Stimulated activated CD8-positive, alpha-beta memory T cell treated with anti-CD3 and anti-CD28 coated beads, Interleukin-4, amount 100 ng/mL, for 48 hours (primary cell): ENCODE measurements at regions not wholly inside any gene's neighbourhood (a gene's known extent, or its start where the extent isn't known, plus 50 kb on each side); places are given as distances from the start of the nearest gene placed in this dataset.
"Not testable (repeated sequence)": the region's sequence is repeated elsewhere in the genome, so short reads cannot be mapped to it uniquely, and the experiment has no call there.

ENCODE experiments used
- DNase-seq: peaks from one replicate; pipeline ENCODE4 v3.0.0-alpha.2; 2020

DNA sequence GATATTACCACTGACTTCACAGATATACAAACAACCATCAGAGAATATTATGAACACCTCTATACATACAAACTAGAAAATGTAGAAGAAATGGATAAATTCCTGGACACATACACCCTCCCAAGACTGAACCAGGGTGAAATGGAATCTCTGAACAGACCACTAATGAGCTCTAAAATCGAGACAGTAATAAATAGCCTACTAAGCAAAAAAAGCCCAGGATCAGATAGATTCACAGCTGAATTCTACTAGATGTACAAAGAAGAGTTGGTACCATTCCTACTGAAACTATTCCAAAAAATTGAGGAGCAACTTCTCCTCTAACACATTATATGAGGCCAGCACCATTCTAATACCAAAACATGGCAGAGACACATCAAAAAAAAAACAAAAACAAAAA is 837.7 kb downstream of the FSCB start:
- no peak for DNase-seq

DNA sequence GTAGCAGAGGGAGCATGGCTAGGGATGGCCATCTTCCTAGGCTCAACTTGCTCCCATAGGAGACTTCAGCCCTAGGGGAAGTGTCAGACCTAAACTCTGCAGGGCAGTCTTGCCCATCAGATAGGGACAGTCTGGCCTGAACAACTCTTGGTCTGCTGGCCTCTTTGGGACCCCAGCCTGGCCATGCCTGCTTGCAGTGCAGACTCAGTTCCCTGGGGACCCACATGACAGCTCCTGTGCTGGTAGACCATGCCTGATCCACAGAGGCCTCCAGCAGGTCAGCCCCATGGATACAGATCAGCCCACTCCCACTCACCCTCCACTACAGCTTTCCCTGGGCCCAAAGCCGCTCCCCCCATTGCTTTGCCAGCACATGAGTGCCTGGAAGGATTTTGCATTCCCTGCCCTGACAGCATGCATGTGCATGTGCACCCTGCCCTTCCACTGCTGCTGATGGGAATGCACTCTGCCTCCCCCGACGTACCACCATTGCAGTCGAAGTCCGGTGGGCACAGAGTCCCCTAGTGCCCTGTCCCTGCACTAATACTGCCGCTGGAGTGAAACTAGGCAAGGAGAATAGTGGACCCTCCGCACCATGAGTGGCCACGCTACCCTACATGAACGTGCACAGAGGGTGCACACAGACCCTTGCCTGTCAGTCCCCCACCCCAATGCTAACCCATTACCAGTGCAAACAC is 841.4 kb downstream of the FSCB start:
- no peak for DNase-seq

DNA sequence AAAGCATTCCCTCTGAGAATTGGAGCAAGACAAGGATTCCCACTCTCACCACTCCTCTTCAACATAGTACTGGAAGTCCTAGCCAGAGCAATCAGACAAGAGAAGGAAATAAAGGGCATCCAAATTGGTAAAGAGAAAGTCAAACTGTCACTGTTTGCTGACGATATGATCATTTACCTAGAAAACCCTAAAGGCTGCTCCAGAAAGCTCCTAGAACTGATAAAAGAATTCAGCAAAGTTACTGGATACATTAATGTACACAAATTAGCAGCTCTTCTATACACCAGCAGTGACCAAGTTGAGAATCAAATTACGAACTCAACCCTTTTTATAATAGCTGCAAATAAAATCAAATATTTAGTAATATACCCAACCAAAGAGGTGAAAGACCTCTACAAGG is 851.9 kb downstream of the FSCB start:
- not testable (repeated sequence) for DNase-seq

DNA sequence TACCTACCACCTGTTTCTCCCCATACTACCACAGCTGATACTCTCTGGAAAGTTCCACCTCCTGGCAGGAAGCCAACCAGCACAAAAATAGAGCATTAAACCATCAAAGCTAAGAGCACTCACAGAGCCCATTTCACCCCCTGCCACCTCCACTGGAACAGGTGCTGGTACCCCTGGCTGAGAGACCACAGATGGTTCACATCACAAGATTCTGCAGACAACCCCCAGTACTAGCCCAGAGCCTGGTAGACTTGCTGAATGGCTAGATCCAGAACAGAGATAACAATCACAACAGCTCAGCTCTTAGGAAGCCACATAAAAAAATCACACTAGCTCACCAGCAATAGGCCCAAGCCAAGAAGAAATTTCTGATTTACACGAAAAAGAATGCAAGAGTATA is 855.2 kb downstream of the FSCB start:
- no peak for DNase-seq

DNA sequence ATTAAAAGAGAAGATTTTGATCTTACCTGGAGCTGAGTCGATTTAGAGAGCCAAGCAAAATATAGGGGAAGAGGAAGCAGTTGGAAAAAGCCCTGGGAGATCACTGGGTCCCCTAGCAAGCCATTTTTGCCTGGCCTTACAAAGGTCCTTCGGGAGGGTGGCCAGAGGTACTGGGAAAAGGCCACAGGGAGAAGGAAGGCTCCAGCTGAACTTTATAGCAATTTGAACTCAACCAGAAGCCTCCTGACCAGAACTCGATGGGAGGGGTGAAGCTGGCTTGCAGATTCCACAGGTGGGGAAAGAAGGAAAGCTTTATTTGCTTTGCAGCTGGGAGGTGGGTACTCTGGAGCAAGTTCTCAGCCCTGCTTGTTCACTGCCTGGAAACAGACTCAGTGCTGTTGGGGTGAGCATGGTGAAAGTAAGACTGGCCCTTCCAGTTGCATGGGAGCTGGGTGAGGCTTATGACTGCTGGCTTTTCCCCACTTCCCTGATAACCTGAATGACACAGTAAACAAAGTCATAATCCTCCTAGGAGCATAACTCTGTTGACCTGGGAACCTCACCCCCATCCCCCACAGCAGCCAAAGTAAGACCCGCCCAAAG is 855.8 kb downstream of the FSCB start:
- DNase-seq, result no peak

DNA sequence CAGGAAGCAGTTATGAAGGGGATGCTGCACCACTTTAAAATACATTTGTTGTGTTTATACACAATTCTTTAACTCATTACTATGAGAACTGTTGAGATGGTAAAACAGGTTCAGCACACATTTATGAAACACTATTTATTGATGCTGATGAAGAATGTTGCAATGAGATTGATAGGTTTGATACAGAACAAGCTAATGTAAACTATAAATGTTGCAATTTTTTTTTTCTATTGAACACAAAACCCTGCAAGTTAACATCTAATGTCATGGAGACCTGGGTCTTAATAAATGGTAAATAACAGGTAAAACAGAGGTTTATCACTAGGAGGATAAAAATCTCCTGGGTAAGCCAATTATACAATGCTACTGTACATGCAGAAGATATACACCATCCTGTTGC is 857.6 kb downstream of the FSCB start:
- no peak for DNase-seq

DNA sequence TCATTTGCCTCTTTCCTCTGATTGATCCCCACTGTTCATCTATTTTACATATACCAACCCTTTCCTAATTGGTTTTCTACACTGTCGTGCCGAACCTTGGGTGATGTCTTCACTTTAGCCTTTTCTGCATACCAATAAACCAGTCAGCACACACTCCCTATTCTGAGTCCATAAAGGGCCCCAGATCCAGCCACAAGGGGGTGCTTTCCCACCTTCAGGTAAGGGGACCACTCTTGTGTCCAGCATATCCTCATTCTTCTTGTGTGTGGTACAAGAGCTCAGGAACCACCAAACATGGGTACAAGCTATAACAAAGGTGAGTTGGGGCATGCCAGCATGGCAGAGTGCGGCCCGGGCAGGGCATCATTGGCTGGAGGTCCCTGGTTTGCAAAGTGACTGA is 859.8 kb downstream of the FSCB start:
- no peak for DNase-seq

DNA sequence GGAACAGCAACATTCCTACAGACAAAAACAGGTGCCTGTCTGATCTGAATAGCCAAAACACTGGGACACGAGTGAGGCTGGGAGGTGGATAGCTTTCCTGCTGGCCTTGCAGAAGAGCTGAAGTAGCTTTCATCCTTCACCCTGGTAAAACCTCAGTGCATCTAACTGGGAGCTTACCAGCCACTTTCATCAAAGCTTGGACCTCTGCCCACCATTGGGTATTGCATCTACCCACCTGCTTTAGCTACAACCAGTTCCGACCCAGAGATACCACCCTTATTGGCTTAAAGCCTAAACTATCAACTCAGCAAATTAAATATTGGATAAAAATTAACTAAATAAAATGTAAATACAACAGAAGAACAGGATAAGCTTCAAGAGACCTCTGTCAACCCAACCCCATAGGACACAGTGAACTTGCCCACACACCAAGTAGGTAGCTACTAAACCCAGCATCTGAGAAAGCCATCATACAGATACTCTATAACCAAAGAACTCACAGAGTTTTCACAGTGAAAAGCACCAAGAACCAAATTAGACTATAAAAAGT is 866.3 kb downstream of the FSCB start:
- no peak for DNase-seq

DNA sequence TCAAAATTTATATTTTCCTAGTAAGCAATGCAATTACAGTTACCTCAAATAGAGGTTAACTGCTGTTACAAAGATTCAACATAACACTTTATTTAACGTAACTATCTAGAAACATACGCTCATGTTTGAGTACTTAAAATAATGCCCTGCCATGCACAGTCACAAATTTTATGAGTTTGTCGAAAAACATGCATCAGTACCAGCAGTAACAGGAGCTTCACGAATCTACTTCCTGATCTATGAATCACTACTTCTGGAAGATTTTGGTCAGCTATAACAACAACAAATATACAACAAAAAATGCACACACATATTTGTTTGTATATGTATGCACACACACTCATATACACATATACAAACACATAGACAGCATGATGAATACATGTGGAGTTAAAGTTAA is 881.8 kb downstream of the FSCB start:
- no peak for DNase-seq

DNA sequence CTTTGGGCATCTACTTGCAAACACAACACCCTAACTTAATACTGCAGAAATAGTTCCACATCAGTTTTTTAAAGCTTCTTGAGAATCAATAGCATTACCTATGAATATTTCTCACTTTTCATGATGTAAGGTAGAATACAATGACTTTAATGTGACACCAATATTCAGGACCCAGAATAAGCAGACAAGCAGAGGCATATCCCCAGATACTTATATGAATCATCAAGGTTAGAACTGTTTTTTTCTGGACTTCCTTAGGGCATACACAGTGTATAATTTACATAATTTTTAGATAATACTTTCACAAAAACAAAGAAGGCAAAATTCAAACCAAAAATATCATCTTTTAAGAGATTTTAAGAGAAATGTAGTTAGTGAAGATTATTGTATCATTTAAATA is 885.8 kb downstream of the FSCB start:
- no peak for DNase-seq

DNA sequence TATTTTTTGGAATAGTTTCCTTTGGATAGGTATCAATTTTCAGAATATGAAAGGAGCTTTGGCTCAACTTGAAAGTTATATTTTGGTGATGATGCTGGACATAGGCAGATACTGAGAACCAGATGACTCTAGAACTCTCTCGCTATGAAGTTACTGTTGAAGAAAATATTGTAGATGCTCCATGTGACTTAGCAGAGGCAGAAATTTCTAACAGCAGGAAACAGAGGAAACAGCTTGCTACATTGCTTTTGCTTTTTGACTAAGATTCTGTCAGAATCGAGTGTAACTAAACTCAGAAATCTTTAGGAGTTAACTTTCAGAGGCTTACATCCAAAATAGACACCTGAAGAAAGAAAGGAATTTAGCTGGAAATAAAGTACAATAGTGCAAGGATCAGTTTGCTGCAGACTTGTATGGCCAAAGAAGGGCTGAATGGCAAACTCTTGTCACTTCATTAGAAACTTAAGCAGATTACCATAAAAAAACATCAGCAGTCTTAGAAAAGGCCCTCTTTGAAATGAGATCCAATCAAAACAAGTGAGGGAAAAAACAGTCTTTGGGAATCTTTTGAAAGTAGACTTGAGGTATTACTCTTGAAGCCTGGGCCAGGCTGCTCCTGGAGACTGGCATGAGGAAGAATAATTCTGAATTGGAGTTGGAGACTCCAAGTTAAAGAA is 911.8 kb downstream of the FSCB start:
- DNase-seq, result no peak

DNA sequence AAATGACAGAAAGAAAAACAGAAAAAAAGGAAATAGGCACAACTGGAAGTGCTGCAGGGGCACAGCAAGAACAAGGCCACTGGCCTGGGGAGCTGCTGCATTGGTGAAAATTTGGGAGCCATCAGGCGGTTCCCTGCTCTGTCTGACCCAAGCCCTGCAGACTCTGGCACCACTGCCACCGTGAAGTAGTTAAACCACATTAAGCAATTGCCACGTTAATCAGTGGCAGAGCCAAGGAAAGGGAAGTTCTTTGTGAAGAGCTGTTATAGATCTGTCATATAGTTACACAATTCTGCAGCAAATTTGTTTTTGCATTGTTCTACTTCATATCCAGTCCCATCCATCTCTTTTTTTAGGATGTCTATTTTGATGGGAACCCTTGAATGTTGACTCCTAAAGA is 915.3 kb downstream of the FSCB start:
- DNase-seq, result no peak

DNA sequence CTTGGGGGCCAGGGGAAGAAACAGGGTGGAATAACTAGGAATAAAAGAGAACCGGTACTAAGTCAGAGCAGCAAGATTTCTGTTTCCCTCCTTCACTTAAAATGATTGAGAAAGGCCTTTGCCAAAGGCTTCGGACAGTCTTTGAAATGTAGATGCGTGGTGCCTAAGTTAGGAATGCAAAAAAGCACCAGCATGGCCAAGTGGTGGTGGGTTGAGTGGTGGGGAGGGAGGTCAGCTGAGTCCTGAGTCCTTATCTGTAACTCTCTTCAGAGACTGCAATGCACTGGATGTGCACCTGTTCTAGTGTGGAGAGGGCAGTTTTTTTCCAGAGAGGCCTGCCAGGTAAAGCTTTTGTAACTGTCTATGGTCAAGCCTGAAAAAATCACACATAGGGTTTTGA is 919.9 kb downstream of the FSCB start:
- DNase-seq, result no peak

DNA sequence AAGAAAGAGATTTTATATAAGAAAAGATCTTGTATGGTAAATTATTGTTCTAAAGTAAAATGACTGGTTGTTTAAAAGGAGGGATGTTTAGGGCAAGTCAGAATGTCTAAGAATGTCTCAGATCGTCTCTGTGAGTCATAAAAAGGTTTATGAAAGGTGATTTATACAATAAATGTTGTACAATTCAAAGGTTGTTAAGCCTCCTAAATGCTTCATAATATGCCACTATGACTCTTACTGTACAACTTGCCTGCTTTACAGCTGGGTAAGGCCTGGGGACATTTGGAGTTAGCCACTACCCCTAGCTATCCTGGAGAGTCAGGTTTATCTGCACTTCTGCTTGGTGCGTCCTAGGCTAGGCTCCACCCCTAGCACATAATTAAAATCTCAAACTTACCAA is 927.4 kb downstream of the FSCB start:
- no peak for DNase-seq

DNA sequence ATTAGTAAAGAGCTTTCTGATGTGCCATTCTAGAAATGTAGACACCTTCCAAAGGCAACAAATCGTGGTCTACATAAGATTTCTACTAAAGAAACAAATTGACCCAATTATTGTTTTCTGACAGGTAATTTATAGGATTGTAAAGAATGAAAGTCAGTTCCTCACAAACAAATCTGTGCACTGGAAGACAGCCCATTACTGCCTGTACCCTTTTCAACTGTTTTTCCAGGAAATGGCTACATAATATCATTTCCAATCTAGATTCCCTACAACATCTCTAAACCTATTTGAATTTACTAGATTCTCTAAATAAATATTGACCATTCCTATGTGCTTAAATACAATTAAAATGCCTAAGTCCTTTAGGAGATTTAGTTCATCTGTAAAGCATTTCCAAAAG is 939.1 kb downstream of the FSCB start:
- DNase-seq, result no peak

DNA sequence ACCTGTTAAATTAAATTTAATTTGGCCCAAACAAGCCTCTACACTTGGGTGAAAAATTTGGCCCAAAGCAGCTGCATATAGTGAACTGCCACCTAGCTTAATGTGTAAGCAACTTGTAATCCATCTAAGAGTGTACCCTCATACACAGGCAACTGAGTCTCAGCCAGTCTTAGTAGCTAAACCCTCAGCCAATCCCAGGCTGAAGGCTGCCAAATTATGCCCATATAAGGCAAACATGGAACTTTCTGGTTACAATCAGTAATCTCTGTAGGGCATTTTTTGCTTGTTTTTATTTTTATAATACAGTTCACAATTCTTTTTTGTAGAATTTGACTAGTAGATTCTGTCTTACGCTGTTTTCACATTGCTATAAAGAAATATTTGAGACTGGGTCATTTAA is 958.7 kb downstream of the FSCB start:
- DNase-seq, result no peak

DNA sequence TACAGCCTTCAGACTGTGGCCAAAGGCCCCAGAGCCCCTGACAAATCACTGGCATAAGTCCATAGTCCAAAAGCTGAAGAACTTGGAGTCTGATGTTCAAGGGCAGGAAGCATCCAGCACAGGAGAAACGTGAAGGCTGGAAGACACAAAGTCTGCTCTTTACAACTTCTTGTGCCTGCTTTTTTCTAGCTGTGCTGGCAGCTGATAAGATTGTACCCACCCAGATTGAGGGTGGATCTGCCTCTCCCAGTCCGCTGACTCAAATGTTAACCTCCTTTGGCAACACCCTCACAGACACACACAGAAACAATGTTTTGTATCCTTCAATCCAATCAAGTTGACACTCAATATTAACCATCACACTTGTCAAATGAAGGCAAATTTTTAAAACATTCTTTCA is 959.5 kb downstream of the FSCB start:
- not testable (repeated sequence) for DNase-seq

DNA sequence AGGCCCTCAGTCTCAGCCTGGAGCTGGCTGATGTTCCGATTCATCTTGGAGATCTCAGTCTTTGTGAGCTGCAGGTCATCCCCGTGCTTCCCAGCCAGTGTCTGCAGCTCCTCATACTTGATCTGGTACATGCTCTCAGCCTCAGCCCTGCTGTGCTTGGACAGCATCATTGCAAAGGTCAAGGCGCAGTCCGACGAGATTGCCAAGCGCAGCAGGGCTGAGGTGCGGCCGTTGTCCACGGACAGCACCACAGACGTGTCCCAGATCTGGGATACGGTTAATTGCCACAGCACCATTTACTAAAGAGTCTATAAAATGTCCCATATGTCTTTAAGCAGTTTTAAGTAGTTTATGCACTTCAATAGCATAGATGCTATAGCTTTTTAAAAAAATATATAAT is 965.7 kb downstream of the FSCB start:
- DNase-seq, result no peak

DNA sequence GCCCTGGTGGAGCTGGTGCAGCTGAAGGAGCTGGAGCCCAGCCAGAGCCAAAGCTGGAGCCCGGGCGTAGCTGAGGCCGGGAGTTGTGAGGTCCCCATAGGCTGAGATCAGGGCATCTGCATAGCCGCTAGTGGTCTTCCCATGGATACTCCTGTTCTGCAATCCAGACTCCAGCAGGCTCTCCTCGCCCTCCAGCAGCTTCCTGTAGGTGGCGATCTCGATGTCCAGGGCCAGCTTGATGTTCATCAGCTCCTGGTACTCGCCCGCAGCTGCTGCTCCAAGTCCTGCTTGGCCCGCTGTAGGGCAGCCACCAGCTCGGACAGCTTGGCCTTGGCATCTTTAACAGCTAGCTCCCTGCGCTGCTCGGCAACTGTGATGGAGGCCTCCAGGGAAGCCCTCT is 966.1 kb downstream of the FSCB start:
- DNase-seq, result no peak

DNA sequence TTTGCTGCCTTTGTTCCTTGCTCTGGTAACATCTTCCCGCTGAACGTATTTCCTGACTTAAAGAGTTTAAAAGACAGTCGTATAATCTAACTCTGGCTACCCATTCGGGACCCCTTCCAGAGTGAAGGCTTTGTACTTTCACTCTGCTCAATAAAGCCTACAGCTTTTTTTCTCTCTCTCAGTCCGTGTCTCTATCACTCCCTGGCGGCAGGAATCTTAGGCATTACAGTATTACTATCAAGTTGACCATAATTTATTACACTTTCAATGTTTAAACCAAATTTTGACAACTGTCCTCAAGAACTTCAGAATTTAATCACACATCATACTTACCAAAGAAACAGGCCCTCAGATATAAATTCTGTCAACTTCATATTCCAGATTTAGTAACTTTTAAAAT is 967.9 kb downstream of the FSCB start:
- DNase-seq, result no peak

DNA sequence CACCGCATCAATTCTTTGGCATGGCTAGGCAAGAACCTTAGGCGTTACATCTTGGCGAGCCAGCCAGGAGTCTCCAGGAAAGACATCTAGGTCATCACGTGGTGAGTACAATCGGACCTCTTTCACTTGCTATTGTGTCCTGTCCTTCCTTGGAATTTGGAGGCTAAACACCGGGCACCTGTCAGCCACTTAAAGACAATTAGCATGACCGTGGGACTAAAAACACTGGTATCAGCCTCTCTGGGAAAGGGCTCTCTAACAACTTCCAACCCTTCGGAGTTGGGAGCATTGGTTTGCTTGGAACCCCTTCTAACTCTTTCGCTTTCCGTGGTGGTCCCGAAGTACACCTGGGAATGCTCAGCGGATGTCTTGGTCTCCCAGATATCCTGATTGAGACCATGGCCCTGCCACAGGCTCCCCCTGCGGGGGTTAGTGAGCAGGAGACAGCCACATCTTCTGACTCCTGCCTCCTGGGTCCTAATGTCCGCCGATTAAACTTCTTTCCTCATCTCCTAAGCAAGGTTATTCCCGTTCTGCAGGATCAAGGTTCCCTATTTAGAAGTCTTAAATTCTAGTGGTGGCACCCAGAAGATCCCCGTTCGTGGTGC is 971.7 kb downstream of the FSCB start:
- DNase-seq, result no peak

DNA sequence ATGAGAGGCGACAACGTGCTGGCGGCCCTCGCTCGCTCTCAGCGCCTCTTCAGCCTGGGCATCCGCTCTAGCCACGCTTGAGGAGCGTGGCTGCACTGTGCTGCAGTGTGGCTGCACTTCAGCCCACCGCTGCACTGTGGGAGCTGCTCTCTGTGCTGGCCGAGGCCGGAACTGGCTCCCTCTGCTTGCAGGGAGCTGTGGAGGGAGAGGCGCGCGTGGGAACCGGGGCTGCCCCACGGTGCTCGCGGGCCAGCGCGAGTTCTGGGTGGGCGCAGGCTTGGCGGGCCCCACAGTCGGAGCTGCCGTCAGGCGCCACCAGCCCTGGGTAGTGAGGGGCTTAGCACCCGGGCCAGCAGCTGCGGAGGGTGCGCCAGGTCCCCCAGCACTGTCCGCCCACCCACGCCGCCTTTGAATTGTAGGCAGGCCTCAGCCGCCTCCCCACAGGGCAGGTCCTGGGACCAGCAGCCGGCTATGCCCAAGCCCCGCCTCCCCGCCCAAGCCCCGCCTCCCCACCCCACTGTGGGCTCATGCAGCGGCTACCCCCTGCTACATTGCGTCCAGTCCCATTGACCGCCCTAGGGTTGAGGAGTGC is 974.2 kb downstream of the FSCB start:
- no peak for DNase-seq

DNA sequence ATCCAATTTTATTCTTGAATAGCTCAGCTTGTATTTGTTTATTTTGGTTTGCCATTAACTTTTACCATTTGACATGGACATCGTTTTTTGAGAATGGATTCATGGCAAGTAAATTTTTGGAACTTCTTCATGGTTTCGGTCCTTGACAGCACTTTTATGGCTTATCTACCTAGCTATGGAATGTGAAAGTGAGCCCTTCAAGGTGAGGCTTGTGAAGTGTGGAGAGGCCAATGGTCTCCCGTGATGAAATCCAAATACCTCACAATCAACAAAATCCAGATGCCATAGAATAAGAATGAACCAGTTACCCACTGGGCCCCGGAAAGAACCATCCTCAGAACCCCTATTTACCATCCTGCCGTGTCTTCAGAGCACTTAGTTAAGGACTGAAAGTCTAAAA is 978.8 kb downstream of the FSCB start:
- no peak for DNase-seq

DNA sequence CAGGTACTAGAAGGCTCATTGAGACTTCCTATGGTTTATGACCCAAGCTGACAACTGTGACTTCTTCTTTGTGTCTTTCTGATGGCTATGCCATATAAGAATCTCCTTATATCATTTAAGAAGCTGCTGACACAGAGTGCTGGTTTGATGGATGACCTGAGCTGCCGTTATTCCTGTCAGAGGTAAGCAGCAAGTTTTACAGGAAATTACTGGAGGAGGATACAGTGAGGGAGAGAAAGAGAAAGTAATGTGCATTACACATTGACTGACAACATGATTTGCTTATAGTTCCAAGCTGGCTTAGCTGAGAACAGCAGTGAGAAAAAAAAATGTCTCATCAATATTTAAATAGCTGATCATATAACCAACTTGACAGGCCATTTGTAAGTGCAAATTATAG is 981.4 kb downstream of the FSCB start:
- no peak for DNase-seq
